ENCODE measurements at regions not wholly inside any gene's neighbourhood (a gene's known extent, or its start where the extent isn't known, plus 50 kb on each side); places are given as distances from the start of the nearest gene placed in this dataset.

GRCh38 chr4:188949596-188949995 is 810.4 kb downstream of the TRIML1 start:
- no peak for DNase-seq (ENCODE audit: low read depth)
- no peak overlapping the region for H3K4me3 ChIP-seq (ENCODE audit: low read depth, low read length)
- no peak for TF ChIP-seq CTCF (IDR thresholded peaks at IDR 0.05; ENCODE audit: insufficient read depth, low read length)

- no peak for DNase-seq (ENCODE audit: low read depth)
- no peak overlapping the region for H3K4me3 ChIP-seq (ENCODE audit: low read depth, low read length)
- TF ChIP-seq CTCF (IDR thresholded peaks at IDR 0.05; ENCODE audit: insufficient read depth, low read length) = no peak
Measured at GRCh38 chr4:188955066-188955465, 815.8 kb downstream of the TRIML1 start.

GRCh38 chr4:188956566-188956965 is 817.3 kb downstream of the TRIML1 start:
- H3K4me3 ChIP-seq (ENCODE audit: low read depth, low read length) = no peak overlapping the region
- TF ChIP-seq CTCF (IDR thresholded peaks at IDR 0.05; ENCODE audit: insufficient read depth, low read length) = no peak
- DNase-seq (ENCODE audit: low read depth) = no peak

- no peak for TF ChIP-seq CTCF (IDR thresholded peaks at IDR 0.05; ENCODE audit: insufficient read depth, low read length)
- DNase-seq (ENCODE audit: low read depth) = no peak
- no peak overlapping the region for H3K4me3 ChIP-seq (ENCODE audit: low read depth, low read length)
Measured at GRCh38 chr4:188958346-188958745, 819.1 kb downstream of the TRIML1 start.

- H3K4me3 ChIP-seq (ENCODE audit: low read depth, low read length) = no peak overlapping the region
- TF ChIP-seq CTCF (IDR thresholded peaks at IDR 0.05; ENCODE audit: insufficient read depth, low read length) = no peak
- no peak for DNase-seq (ENCODE audit: low read depth)
Measured at GRCh38 chr4:188959424-188959823, 820.2 kb downstream of the TRIML1 start.

- H3K4me3 ChIP-seq (ENCODE audit: low read depth, low read length) = no peak overlapping the region
- TF ChIP-seq CTCF (IDR thresholded peaks at IDR 0.05; ENCODE audit: insufficient read depth, low read length) = no peak
- no peak for DNase-seq (ENCODE audit: low read depth)
Measured at GRCh38 chr4:188960411-188961093, 821.3 kb downstream of the TRIML1 start.

- TF ChIP-seq CTCF (IDR thresholded peaks at IDR 0.05; ENCODE audit: insufficient read depth, low read length) = no peak
- no peak overlapping the region for H3K4me3 ChIP-seq (ENCODE audit: low read depth, low read length)
- no peak for DNase-seq (ENCODE audit: low read depth)
Measured at GRCh38 chr4:188971125-188971524, 831.9 kb downstream of the TRIML1 start.
